Activated CD8-positive, alpha-beta memory T cell treated with anti-CD3 and anti-CD28 coated beads for 36 hours (primary cell): ENCODE measurements at regions not wholly inside any gene's neighbourhood (a gene's known extent, or its start where the extent isn't known, plus 50 kb on each side); places are given as distances from the start of the nearest gene placed in this dataset.

ENCODE experiments used
- CTCF ChIA-PET: fragments of 350-600 bp; sonication (Branson Sonifier 250); formaldehyde crosslinking; loops from one replicate; lab custom pipeline; 2021; ENCODE audit warnings: antibody characterized with exemption; lab: Charles Lee
- POLR2A ChIA-PET: fragments of 350-600 bp; sonication (Branson Sonifier 250); formaldehyde crosslinking; loops from one replicate; lab custom pipeline; 2021; ENCODE audit warnings: antibody characterized with exemption; lab: Charles Lee

- ChIA-PET POLR2A (no interaction called here), CTCF (no interaction called here)
These were observed 59.8 kb upstream of the IMMP2L start for GRCh38 chr7:111622084-111622483.
